Thyroid gland (tissue), 4 donors: ENCODE measurements at regions not wholly inside any gene's neighbourhood (a gene's known extent, or its start where the extent isn't known, plus 50 kb on each side); places are given as distances from the start of the nearest gene placed in this dataset.

Experiments
- DNase-seq, 2 donors: peaks; one replicate each; pipeline ENCODE4 v3.0.0-alpha.2; 2019
- H3K27ac ChIP-seq, 3 donors: fragments of 200-600 bp; sonication (generic); 1 replicate in 2 of 3; 2 replicates in 1 of 3; pipeline ENCODE4 v1.5.1; 2016 to 2019; ENCODE audit warnings: mild to moderate bottlenecking in 1 of 3, moderate library complexity in 1 of 3
- H3K27me3 ChIP-seq: fragments of 200-600 bp; sonication (generic); one replicate; pipeline ENCODE4 v1.5.1; 2019
- H3K36me3 ChIP-seq, 2 donors: fragments of 200-600 bp; sonication (generic); one replicate each; pipeline ENCODE4 v1.5.1; 2016 to 2019
- H3K4me1 ChIP-seq, 2 donors: fragments of 200-600 bp; sonication (generic); one replicate each; pipeline ENCODE4 v1.5.1; 2017 to 2019
- H3K4me3 ChIP-seq, 3 donors: fragments of 200-600 bp; sonication (generic); replicated peaks in 1 of 3; 1 replicate in 2 of 3; 2 replicates in 1 of 3; pipeline ENCODE4 v1.5.1; 2016; ENCODE audit warnings: mild to moderate bottlenecking in 1 of 3
- H3K9me3 ChIP-seq: fragments of 200-600 bp; sonication (generic); one replicate; pipeline ENCODE4 v1.5.1; 2017
- CTCF ChIP-seq, 6 experiments: fragments of 200-600 bp in 3 of 6; fragments of 450-650 bp in 3 of 6; sonication (generic) in 3 of 6; IDR thresholded peaks; one replicate each; pipeline ENCODE4 v1.5.1; 2016 to 2019; ENCODE audit warnings: antibody characterized with exemption in 6 of 6, mild to moderate bottlenecking in 2 of 6, inconsistent platforms in 1 of 6, moderate library complexity in 1 of 6
- POLR2A ChIP-seq, 2 donors: fragments of 450-650 bp; IDR thresholded peaks; one replicate each; pipeline ENCODE4 v1.6.1; 2017; ENCODE audit warnings: antibody characterized with exemption in 2 of 2, mild to moderate bottlenecking in 2 of 2, moderate library complexity in 1 of 2
- WGBS, 2 donors: methylation state at CpG; one replicate each; pipeline ENCODE4 v1.1.5; 2017; 5-methylcytosine and 5-hydroxymethylcytosine counted together
- intact Hi-C: fragments of 100-400 bp; cut with DNase I; formaldehyde crosslinking; loops from one replicate; pipeline ENCODE4 v1.15.1; 2023

- DNase-seq, result no peak
- 73 to 81% methylated on average over 3 of the region's 3 CpGs for WGBS, 2 donors
- peaks cover 68 to 92% of the 10 kb centered on the region in 2 donors for H3K4me1 ChIP-seq
- H3K27ac ChIP-seq, result peak overlapping the region in 2 of 3 donors; percentile 55 to 72
- TF ChIP-seq POLR2A (IDR thresholded peaks at IDR 0.05) (no peak), CTCF (IDR thresholded peaks at IDR 0.05) (no peak)
- no peaks in the 10 kb centered on the region for H3K9me3 ChIP-seq
- H3K36me3 ChIP-seq, result no peaks in the 10 kb centered on the region
- no peaks in the 10 kb centered on the region for H3K27me3 ChIP-seq
- intact Hi-C loops, result no loop called here
- no peak overlapping the region for H3K4me3 ChIP-seq
These were observed 57.1 kb upstream of the MACF1 start for GRCh38 chr1:39147099-39148025.

- 65 to 71% methylated on average over 4 of the region's 4 CpGs for WGBS, 2 donors
- Histone ChIP-seq H3K9me3 (no peaks in the 10 kb centered on the region), H3K27ac (peak overlapping the region; percentile 55 to 72 (median 72)), H3K27me3 (no peaks in the 10 kb centered on the region), H3K4me1 (peaks cover 71 to 94% of the 10 kb centered on the region in 2 donors), H3K4me3 (no peak overlapping the region), H3K36me3 (no peaks in the 10 kb centered on the region)
- TF ChIP-seq CTCF (IDR thresholded peaks at IDR 0.05), result no peak
- TF ChIP-seq POLR2A (IDR thresholded peaks at IDR 0.05), result no peak
- DNase-seq, result no peak
- intact Hi-C loops, result no loop called here
These were observed 55.6 kb upstream of the MACF1 start for GRCh38 chr1:39148942-39149341.

- Histone ChIP-seq H3K9me3 (no peaks in the 10 kb centered on the region), H3K4me1 (peaks cover 76 to 94% of the 10 kb centered on the region in 2 donors), H3K4me3 (no peak overlapping the region), H3K27ac (peak overlapping the region; percentile 55 to 83 (median 72)), H3K36me3 (no peaks in the 10 kb centered on the region), H3K27me3 (no peaks in the 10 kb centered on the region)
- peak; percentile 56 to 58 for DNase-seq
- TF ChIP-seq POLR2A (IDR thresholded peaks at IDR 0.05) (no peak), CTCF (IDR thresholded peaks at IDR 0.05) (no peak)
- 38 to 39% methylated on average over 4 of the region's 4 CpGs for WGBS, 2 donors
- intact Hi-C loops, result no loop called here
These were observed 55.0 kb upstream of the MACF1 start for GRCh38 chr1:39149509-39149908.

- no peak for TF ChIP-seq CTCF (IDR thresholded peaks at IDR 0.05)
- no peak for TF ChIP-seq POLR2A (IDR thresholded peaks at IDR 0.05)
- Histone ChIP-seq H3K4me3 (no peak overlapping the region), H3K9me3 (no peaks in the 10 kb centered on the region), H3K36me3 (no peaks in the 10 kb centered on the region), H3K4me1 (peaks cover 76 to 94% of the 10 kb centered on the region in 2 donors), H3K27ac (peak overlapping the region; percentile 32 to 83 (median 43)), H3K27me3 (no peaks in the 10 kb centered on the region)
- DNase-seq, result no peak
- 42 to 48% methylated on average over 2 of the region's 2 CpGs for WGBS, 2 donors
- intact Hi-C loops, result no loop called here
These were observed 53.7 kb upstream of the MACF1 start for GRCh38 chr1:39150779-39151178.

- no peak overlapping the region for H3K4me3 ChIP-seq
- no peaks in the 10 kb centered on the region for H3K9me3 ChIP-seq
- no peaks in the 10 kb centered on the region for H3K27me3 ChIP-seq
- TF ChIP-seq POLR2A (IDR thresholded peaks at IDR 0.05) (no peak), CTCF (IDR thresholded peaks at IDR 0.05) (no peak)
- peak overlapping the region in 2 of 3 donors; percentile 43 to 83 for H3K27ac ChIP-seq
- no peaks in the 10 kb centered on the region for H3K36me3 ChIP-seq
- peaks cover 79 to 91% of the 10 kb centered on the region in 2 donors for H3K4me1 ChIP-seq
- no peak for DNase-seq
- intact Hi-C loops, result no loop called here
- 73 to 74% methylated on average over 3 of the region's 3 CpGs for WGBS, 2 donors
These were observed 53.2 kb upstream of the MACF1 start for GRCh38 chr1:39151267-39151666.
